HL-60 (cell line): ENCODE measurements at regions not wholly inside any gene's neighbourhood (a gene's known extent, or its start where the extent isn't known, plus 50 kb on each side); places are given as distances from the start of the nearest gene placed in this dataset.

ENCODE experiments used
- CTCF ChIP-seq: IDR thresholded peaks from one replicate; pipeline ENCODE4 v1.5.1; 2011; ENCODE audit warnings: low read length, control low read depth, inconsistent platforms; ENCODE audit not compliant: insufficient read depth
- SPI1 ChIP-seq: IDR thresholded peaks from 2 replicates; pipeline ENCODE4 v1.6.1; 2012; ENCODE audit warnings: low read depth, mild to moderate bottlenecking, borderline replicate concordance

GRCh38 chr16:73399997-73400396, 352.1 kb upstream of the ZFHX3 start:
- TF ChIP-seq SPI1 (no peak), CTCF (no peak)
